Myocyte (in vitro differentiated cells): ENCODE measurements at regions not wholly inside any gene's neighbourhood (a gene's known extent, or its start where the extent isn't known, plus 50 kb on each side); places are given as distances from the start of the nearest gene placed in this dataset.
"Not testable (repeated sequence)": the region's sequence is repeated elsewhere in the genome, so short reads cannot be mapped to it uniquely, and the experiment has no call there.

ENCODE experiments used
- DNase-seq: peaks from one replicate; pipeline ENCODE4 v3.0.0-alpha.2; 2012; ENCODE audit warnings: low read depth

DNA sequence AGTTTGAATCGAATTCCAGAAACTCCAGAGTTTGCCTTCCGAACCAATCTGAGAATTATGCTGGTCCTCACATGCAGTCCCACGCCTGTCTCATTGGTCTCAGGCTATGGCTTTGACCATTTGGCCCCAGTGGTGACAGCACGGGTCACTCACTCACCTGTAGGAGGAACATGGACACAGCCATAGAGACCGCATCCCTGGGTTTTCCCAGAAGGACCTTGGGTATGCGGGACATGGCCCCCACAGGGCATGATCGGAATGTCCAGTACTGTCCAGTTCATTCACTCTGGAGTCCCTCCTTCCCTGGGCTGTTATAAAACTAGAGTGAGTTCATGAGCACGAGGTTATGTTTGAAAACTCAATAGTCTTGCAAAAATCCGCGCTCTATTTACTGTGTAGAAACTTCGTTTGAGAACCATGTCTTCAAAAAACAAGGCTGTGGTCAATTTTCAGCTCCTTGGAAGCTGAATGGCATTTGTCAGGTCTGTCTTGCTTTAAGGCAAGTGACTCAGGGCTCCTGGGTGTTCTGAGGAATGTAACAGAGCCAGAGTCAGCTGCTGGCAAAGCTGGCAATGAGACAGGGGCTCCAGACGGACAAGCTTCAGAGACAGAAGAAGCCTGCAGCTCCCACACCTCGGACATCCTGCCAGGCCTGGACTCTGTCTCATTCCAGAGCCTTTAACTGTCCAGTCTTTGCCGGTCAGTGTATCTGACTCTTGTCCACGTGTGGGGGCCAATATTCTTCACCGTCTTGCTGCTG, 86.7 kb upstream of the TMEM18 start:
- peak; percentile 38 for DNase-seq

DNA sequence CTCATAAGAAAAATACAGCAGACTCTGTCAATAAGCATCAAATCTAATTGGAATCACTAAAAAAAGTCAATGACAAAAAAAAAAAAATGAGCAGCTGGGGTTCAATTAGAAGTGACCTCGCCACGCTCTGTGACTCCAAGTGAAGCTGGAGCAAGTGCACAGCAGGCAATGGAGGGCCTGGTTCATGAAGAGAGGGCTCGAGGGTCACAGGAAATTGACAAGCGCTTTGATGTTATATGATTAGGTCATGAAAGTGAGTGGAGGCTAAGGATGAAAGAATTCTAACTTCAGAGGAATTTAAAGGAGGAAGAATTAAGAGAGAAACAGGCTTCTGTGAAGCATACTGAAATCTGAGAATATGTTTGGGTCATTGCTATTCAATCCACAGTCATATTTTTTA, 85.4 kb upstream of the TMEM18 start:
- DNase-seq: no peak

GRCh38 chr2:761384-761783, 84.2 kb upstream of the TMEM18 start:
- no peak for DNase-seq

GRCh38 chr2:760001-760400, 82.8 kb upstream of the TMEM18 start:
- DNase-seq: no peak

DNA sequence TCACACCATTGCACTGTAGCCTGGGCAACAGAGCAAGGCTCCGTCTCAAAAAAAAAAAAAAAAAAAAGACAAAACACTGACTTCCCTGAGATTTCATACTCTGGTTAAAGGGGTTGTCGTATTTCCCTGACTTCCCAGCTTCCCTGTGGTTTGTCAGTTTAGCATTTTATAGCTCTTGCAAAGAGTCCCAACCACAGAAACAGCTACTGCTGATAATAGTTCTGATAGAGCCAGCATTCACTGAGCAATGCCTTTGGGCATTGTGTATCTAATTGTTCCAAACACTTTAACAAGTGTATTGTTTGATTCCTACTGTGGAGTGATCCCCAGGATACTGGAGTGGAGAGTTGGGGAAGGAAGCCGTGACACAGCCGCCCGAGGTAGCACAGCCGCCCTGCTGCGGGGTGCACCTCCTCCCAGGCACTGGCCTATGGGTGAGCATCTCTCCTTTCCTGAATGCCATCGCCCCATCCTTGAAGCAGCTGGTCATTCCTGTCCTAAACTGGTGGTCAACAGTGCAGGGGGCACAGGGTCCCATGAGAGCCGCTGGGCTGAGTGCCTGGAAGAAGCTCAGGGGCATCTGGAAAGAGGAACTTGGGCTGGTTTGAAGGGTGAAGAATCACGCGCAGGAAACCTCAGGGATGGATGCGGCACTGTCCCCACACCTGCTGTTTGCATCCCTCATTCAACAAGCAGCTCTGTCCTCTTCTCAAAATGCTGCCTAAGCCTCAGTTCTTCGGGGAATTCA, 81.0 kb upstream of the TMEM18 start:
- DNase-seq: no peak

GRCh38 chr2:753123-753522, 75.9 kb upstream of the TMEM18 start:
- no peak for DNase-seq

DNA sequence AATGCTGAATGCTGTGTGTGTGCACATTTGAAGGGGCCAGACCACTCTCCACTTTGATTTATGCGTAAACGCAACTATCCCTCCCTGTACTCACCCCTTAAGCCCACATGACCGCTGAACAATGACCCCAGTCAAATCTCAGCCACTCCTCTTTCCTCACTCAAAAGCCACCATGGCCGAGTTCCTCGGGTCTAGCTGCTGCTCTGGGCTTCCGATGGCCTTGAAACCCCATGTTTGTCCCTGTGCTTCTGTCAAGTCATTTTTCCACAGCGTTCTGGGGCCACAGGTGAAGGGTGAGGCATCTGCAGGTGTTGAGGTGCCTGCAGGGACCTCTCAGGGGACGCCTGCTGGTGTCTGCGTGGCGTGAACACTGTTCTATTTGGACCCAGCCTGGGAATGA, 74.3 kb upstream of the TMEM18 start:
- no peak for DNase-seq

- no peak for DNase-seq
Observed at GRCh38 chr2:750628-751027, 73.4 kb upstream of the TMEM18 start.

DNA sequence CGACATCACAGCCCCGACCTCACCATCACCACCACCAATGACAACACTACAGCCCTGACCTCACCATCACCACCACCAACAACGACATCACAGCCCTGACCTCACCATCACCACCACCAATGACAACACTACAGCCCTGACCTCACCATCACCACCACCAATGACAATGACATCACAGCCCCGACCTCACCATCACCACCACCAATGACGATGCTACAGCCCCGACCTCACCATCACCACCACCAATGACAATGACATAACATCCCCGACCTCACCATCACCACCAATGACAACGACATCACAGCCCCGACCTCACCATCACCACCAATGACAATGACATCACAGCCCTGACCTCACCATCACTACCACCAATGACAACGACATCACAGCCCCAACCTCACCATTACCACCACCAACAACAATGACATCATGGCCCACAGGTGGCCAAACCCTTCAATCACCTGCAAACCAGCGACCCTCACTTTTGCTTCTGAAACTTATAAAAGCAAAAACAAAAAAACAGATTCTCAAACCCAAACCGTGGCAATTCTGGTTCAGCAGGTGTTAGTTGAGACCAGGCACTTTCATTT, 70.7 kb upstream of the TMEM18 start:
- no peak for DNase-seq

DNA sequence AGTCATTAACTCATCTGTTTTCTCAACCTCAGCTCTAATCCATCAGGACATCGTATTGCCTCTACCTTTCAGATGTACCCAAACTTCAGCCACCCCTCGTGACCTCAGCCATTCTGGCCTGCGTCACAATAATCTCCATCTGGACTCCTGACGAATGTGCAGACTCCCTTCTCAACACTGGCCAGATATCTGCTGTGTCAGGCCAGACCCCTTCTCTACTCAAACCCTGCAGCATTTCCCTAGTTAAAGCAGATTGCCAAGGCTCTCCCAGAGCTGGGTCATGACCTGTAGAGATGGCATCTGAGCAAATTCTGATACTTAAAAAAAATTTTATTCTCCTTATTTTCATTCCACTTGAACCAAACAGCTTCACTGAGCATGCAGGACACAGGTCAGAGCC, 69.5 kb upstream of the TMEM18 start:
- no peak for DNase-seq

DNA sequence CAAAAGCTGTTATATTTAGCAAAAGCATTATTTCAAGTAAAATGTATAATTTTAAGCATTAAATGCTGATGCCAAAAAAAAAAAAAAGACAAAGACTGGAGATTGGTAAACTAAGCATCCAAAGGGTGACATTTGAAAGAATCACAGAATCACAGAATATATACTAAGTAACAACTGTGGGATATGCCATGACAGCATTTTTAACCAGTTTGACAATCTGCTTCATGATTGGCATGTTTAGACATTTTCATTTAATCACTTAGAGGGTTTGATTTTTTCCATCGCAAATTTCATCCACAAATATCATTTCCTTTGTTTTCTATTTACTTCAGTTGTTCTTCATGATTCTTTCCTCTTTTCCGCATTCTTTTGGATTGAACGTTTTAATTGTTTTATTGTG, 66.9 kb upstream of the TMEM18 start:
- no peak for DNase-seq

- no peak for DNase-seq
Observed at GRCh38 chr2:742221-742620, 65.0 kb upstream of the TMEM18 start.

GRCh38 chr2:741195-741496, 63.9 kb upstream of the TMEM18 start:
- no peak for DNase-seq

- DNase-seq: peak; percentile 74
Observed at GRCh38 chr2:740322-741194, 63.4 kb upstream of the TMEM18 start.

DNA sequence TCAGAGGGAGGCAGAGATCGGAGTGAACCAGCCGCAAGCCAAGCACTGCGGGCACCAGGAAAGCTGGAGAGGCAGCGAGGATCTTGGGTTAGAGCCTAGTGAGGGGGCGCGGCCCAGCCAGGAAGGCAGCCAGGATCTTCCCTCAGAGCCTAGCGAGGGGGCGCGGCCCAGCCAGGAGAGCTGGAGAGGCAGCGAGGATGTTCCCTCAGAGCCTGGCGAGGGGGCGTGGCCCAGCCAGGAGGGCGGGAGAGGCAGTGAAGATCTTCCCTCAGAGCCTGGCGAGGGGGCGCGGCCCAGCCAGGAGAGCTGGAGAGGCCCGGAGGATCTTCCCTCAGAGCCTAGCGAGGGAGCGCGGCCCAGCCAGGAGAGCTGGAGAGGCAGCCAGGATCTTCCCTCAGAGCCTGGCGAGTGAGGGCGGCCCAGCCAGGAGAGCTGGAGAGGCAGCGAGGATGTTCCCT, 62.7 kb upstream of the TMEM18 start:
- not testable (repeated sequence) for DNase-seq

- no peak for DNase-seq
Observed at GRCh38 chr2:736939-737338, 59.7 kb upstream of the TMEM18 start.

DNA sequence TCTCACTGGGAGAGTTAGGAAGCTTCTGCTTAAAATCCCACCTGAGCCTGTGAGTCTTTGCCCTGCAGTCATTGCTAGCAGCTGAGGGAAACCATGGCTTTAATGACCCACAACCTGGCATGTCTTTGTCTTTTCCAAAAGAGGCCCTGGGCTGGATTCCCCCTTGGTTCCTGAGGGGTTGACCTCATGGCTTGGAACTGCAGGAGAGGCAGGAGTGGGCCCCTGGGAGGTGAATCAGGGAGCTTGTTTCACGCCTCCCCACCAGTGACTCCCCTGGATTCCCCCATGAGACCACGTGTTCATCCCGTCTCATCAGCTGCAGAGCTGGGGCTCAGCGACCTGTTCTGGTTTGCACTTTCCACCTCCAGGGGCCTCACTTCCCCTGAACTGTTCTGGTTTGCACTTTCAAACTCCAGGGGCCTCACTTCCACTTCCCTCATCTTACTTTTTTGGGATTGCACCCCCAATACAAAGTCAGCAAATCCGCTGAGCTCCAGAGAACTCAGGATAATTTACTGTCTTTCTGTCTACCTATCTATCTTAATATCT, 58.5 kb upstream of the TMEM18 start:
- DNase-seq: no peak

- DNase-seq: no peak
Observed at GRCh38 chr2:734496-734895, 57.3 kb upstream of the TMEM18 start.

DNA sequence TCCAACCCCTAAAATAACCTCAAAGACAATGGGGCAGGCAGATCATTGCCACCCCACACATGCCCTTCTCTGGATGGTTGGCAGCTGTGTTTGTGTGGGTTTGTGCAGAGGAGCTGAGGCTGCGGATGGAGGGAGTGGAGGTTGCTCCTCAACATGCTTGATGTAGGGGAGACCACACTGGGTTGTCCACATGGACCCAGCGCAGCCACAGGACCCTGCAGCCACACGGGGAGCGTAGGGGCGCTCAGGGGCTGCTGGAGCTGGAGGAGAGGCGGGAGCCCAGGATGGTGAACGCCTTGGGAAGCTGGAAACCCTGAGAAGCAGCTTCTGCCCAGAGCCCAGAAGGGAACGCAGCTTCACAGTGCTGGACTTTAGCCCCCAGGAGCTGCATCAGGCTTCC, 56.3 kb upstream of the TMEM18 start:
- no peak for DNase-seq

GRCh38 chr2:733001-733400, 55.8 kb upstream of the TMEM18 start:
- DNase-seq: no peak

DNA sequence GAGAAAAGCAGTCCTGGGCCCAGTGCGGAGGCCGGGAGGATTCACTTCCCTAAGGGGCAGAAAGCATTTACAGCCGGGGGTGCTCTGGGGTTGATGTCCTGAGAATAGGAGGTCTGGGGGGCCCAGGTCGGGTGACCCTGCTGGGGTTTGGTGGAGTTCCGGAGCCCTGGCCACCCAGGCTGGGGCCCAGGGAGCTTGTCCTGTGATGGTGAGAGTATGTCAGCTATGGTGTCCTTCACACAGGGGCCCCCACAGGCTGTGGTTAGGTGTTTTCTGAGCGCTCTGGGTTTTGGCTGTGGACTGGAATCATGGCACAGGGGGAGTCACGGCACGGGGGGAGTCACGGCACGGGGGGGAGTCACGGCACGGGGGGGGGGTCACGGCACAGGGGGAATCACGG, 54.5 kb upstream of the TMEM18 start:
- DNase-seq: no peak
